Stomach (tissue), 8 donors: ENCODE measurements at regions not wholly inside any gene's neighbourhood (a gene's known extent, or its start where the extent isn't known, plus 50 kb on each side); places are given as distances from the start of the nearest gene placed in this dataset.

Experiments
- DNase-seq, 2 donors: peaks; one replicate each; pipeline versions ENCODE4 v3.0.0 to v3.0.0-alpha.2; 2013 to 2019
- H3K27ac ChIP-seq, 5 donors: fragments of 200-600 bp in 4 of 5; sonication (generic) in 4 of 5; one replicate each; pipeline ENCODE4 v1.5.1; 2013 to 2019; ENCODE audit warnings: mild to moderate bottlenecking in 1 of 5, moderate library complexity in 1 of 5
- H3K27me3 ChIP-seq, 3 donors: fragments of 200-600 bp; sonication (generic); one replicate each; pipeline ENCODE4 v1.5.1; 2017 to 2019; ENCODE audit warnings: mixed run types in 1 of 3
- H3K36me3 ChIP-seq, 4 donors: fragments of 200-600 bp; sonication (generic); 1 replicate in 3 of 4; 2 replicates in 1 of 4; pipeline ENCODE4 v1.5.1; 2016 to 2019
- H3K4me1 ChIP-seq, 4 donors: fragments of 200-600 bp; sonication (generic); one replicate each; pipeline ENCODE4 v1.5.1; 2016 to 2019
- H3K4me3 ChIP-seq, 4 donors: fragments of 200-600 bp; sonication (generic) in 3 of 4; one replicate each; pipeline ENCODE4 v1.5.1; 2016 to 2019; ENCODE audit warnings: mild to moderate bottlenecking in 1 of 4
- H3K9me3 ChIP-seq, 4 donors: fragments of 200-600 bp; sonication (generic); one replicate each; pipeline ENCODE4 v1.5.1; 2016 to 2019
- CTCF ChIP-seq, 7 experiments: fragments of 450-650 bp in 4 of 7; fragments of 200-600 bp in 3 of 7; sonication (generic) in 3 of 7; IDR thresholded peaks; one replicate each; pipeline ENCODE4 v1.5.1; 2016 to 2019; ENCODE audit warnings: antibody characterized with exemption in 7 of 7, control low read depth in 2 of 7, mild to moderate bottlenecking in 1 of 7
- EP300 ChIP-seq: sonication (generic); formaldehyde crosslinking; IDR thresholded peaks from one replicate; pipeline ENCODE4 v1.6.1; 2017; ENCODE audit warnings: antibody characterized with exemption
- POLR2A ChIP-seq, 4 donors: fragments of 450-650 bp; IDR thresholded peaks; one replicate each; pipeline ENCODE4 v1.6.1; 2016; ENCODE audit warnings: antibody characterized with exemption in 4 of 4, control low read depth in 2 of 4, mild to moderate bottlenecking in 1 of 4, moderate library complexity in 1 of 4
- POLR2AphosphoS5 ChIP-seq, 3 donors: sonication (generic); formaldehyde crosslinking; IDR thresholded peaks; one replicate each; pipeline ENCODE4 v1.6.1; 2016; ENCODE audit warnings: antibody characterized with exemption in 3 of 3
- WGBS, 5 donors: extraction: QIAGEN DNeasy Blood & Tissue Kit in 3 of 5; methylation state at CpG; one replicate each; pipeline versions ENCODE4 v1.1.5 to v1.1.7; 2013 to 2018; 5-methylcytosine and 5-hydroxymethylcytosine counted together
- intact Hi-C: fragments of 100-400 bp; cut with DNase I; formaldehyde crosslinking; loops from one replicate; pipeline ENCODE4 v1.15.1; 2023; ENCODE audit warnings: low total_unique reads
- donor health status: healthy with polysubstance abuse.
- donor health status: Bipolar disorder and iron deficiency.
- donor health status: healthy.

GRCh38 chr9:14432666-14433350 is 118.9 kb upstream of the NFIB start:
- no peaks in the 10 kb centered on the region for H3K9me3 ChIP-seq
- no peaks in the 10 kb centered on the region for H3K36me3 ChIP-seq
- no peak overlapping the region for H3K4me3 ChIP-seq
- H3K4me1 ChIP-seq, result peaks cover 0 to 24% (median 14%) of the 10 kb centered on the region in 4 donors
- WGBS, 5 donors, result 59 to 76% (median 68%) methylated on average over 1 of the region's 1 CpG
- intact Hi-C loops, result no loop called here
- peak in 1 of 2 donors; percentile 38 for DNase-seq
- H3K27ac ChIP-seq, result no peak overlapping the region
- peaks cover 0 to 3% (median 0%) of the 10 kb centered on the region in 3 donors for H3K27me3 ChIP-seq
- TF ChIP-seq EP300 (no peak), POLR2A (IDR thresholded peaks at IDR 0.05) (no peak), POLR2AphosphoS5 (IDR thresholded peaks at IDR 0.05) (no peak), CTCF (IDR thresholded peaks at IDR 0.05) (no peak)

GRCh38 chr9:14428781-14429230 is 114.9 kb upstream of the NFIB start:
- peak; percentile 66 to 91 for DNase-seq
- H3K9me3 ChIP-seq, result no peaks in the 10 kb centered on the region
- peak in 5 of 7 experiments; percentile 39 to 73 (median 54) for TF ChIP-seq CTCF (IDR thresholded peaks at IDR 0.05)
- TF ChIP-seq POLR2AphosphoS5 (IDR thresholded peaks at IDR 0.05), result no peak
- peaks cover 0 to 20% (median 12%) of the 10 kb centered on the region in 4 donors for H3K4me1 ChIP-seq
- H3K27me3 ChIP-seq, result no peaks in the 10 kb centered on the region
- intact Hi-C loops, result no loop called here
- no peak overlapping the region for H3K4me3 ChIP-seq
- H3K36me3 ChIP-seq, result no peaks in the 10 kb centered on the region
- 6 to 8% (median 7%) methylated on average over 11 of the region's 11 CpGs for WGBS, 5 donors
- no peak overlapping the region for H3K27ac ChIP-seq

- DNase-seq, result no peak
- intact Hi-C loops, result no loop called here
- H3K27me3 ChIP-seq, result no peaks in the 10 kb centered on the region
- WGBS, 5 donors, result 78 to 94% (median 81%) methylated on average over 2 of the region's 2 CpGs
- H3K27ac ChIP-seq, result no peak overlapping the region
- H3K4me1 ChIP-seq, result peaks cover 0 to 10% (median 7%) of the 10 kb centered on the region in 4 donors
- no peaks in the 10 kb centered on the region for H3K36me3 ChIP-seq
- no peak overlapping the region for H3K4me3 ChIP-seq
- TF ChIP-seq EP300 (no peak), CTCF (IDR thresholded peaks at IDR 0.05) (no peak), POLR2A (IDR thresholded peaks at IDR 0.05) (no peak), POLR2AphosphoS5 (IDR thresholded peaks at IDR 0.05) (no peak)
- H3K9me3 ChIP-seq, result no peaks in the 10 kb centered on the region
Observed at GRCh38 chr9:14427419-14427818, 113.5 kb upstream of the NFIB start.

GRCh38 chr9:14424983-14425382 is 111.0 kb upstream of the NFIB start:
- Histone ChIP-seq H3K27me3 (no peaks in the 10 kb centered on the region), H3K4me1 (peaks cover 0 to 10% (median 7%) of the 10 kb centered on the region in 4 donors), H3K9me3 (no peaks in the 10 kb centered on the region), H3K36me3 (no peaks in the 10 kb centered on the region), H3K4me3 (no peak overlapping the region), H3K27ac (no peak overlapping the region)
- TF ChIP-seq POLR2AphosphoS5 (IDR thresholded peaks at IDR 0.05) (no peak), POLR2A (IDR thresholded peaks at IDR 0.05) (no peak), EP300 (no peak), CTCF (IDR thresholded peaks at IDR 0.05) (no peak)
- no peak for DNase-seq
- WGBS, 5 donors, result 62 to 78% (median 72%) methylated on average over 4 of the region's 4 CpGs
- intact Hi-C loops, result no loop called here
